Type B pancreatic cell (in vitro differentiated cells): ENCODE measurements at regions not wholly inside any gene's neighbourhood (a gene's known extent, or its start where the extent isn't known, plus 50 kb on each side); places are given as distances from the start of the nearest gene placed in this dataset.

Experiments used
- DNase-seq: peaks from one replicate; pipeline ENCODE4 v3.0.0; 2021; ENCODE audit warnings: mixed read lengths; ENCODE audit not compliant: unreplicated experiment; ENCODE audit errors: extremely low spot score
- H3K27ac Mint-ChIP-seq: 2 replicates; pipeline ENCODE4 v1.8.0; 2021; ENCODE audit warnings: mild to moderate bottlenecking, mixed read lengths
- H3K27me3 Mint-ChIP-seq: 2 replicates; pipeline ENCODE4 v1.8.0; 2021; ENCODE audit warnings: mixed read lengths
- H3K36me3 Mint-ChIP-seq: 2 replicates; pipeline ENCODE4 v1.8.0; 2021; ENCODE audit warnings: mixed read lengths
- H3K4me1 Mint-ChIP-seq: one replicate; pipeline ENCODE4 v1.8.0; 2021; ENCODE audit warnings: mixed read lengths; ENCODE audit not compliant: unreplicated experiment
- H3K4me3 Mint-ChIP-seq: 2 replicates; pipeline ENCODE4 v1.8.0; 2021; ENCODE audit warnings: mild to moderate bottlenecking, mixed read lengths
- H3K9me3 Mint-ChIP-seq: 2 replicates; pipeline ENCODE4 v1.8.0; 2021; ENCODE audit warnings: mixed read lengths
- TF ChIP-seq, protein P1 (sequence below): fragments of 200-600 bp; sonication (generic); conservative IDR thresholded peaks from 2 replicates; pipeline ENCODE4 v1.5.0; 2021; ENCODE audit warnings: antibody characterized with exemption, mild to moderate bottlenecking

DNA sequence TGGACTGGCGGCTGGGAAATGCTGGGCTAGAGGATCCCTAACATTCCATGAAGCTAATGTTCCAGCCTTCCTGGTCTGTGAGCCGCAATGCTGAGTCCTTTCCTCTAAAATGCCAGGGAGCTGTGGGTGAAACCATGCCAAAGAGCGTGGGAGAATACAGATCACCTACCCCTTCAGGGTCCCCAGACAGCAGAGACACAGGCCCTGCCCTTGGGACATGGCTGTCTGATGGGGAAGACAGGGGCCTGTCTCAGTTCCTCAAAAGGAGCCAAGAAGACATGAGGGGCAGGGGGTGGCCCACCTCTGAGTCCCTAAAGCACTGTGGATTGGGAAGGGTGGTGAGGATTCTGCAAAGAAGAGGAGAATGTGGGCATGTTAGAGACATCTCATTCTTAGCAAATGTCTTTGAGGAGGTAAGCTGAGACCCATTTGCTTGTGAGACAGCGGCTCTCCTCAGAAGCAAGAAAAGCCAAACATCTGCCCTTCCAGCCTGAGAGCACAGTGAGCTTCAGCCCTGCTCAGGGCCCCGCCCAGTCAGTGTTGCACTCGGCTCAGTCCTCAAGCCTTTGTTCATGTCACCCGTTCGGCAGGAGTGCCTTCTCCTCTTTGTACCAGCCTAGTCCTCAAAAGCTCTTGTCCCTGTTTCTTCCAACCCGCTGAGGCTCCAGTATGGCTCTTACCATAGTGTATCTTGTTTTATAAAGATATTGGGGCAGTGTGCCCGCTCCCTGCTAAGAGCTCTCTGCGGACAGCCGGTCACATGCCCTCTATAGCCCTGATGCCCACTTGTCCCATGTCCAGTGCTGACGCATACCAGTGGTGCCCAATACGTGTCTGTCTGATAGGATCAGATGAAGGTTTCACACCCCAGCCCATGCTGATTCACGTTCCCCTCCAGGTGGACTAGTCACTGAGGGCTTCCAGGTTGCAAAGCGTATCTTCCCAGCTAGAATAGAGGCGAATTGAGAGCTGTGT lies 286.2 kb downstream of the CYP26B1 start:
- no peak overlapping the region for H3K27ac Mint-ChIP-seq
- no peaks in the 10 kb centered on the region for H3K4me1 Mint-ChIP-seq
- TF ChIP-seq, protein P1, sequence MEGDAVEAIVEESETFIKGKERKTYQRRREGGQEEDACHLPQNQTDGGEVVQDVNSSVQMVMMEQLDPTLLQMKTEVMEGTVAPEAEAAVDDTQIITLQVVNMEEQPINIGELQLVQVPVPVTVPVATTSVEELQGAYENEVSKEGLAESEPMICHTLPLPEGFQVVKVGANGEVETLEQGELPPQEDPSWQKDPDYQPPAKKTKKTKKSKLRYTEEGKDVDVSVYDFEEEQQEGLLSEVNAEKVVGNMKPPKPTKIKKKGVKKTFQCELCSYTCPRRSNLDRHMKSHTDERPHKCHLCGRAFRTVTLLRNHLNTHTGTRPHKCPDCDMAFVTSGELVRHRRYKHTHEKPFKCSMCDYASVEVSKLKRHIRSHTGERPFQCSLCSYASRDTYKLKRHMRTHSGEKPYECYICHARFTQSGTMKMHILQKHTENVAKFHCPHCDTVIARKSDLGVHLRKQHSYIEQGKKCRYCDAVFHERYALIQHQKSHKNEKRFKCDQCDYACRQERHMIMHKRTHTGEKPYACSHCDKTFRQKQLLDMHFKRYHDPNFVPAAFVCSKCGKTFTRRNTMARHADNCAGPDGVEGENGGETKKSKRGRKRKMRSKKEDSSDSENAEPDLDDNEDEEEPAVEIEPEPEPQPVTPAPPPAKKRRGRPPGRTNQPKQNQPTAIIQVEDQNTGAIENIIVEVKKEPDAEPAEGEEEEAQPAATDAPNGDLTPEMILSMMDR: no peak

GRCh38 chr2:71860381-71860926 lies 287.2 kb downstream of the CYP26B1 start:
- Mint-ChIP-seq H3K27ac (no peak overlapping the region), H3K9me3 (peaks cover 7% of the 10 kb centered on the region), H3K4me3 (no peak overlapping the region), H3K27me3 (peaks cover 17% of the 10 kb centered on the region), H3K36me3 (no peaks in the 10 kb centered on the region), H3K4me1 (no peaks in the 10 kb centered on the region)
- TF ChIP-seq, protein P1: no peak
- no peak for DNase-seq

More for the DNA sequence above, 286.2 kb downstream of the CYP26B1 start:
- Mint-ChIP-seq H3K27me3 (peaks cover 17% of the 10 kb centered on the region), H3K36me3 (no peaks in the 10 kb centered on the region), H3K9me3 (no peaks in the 10 kb centered on the region), H3K4me3 (no peak overlapping the region)
- DNase-seq: no peak

DNA sequence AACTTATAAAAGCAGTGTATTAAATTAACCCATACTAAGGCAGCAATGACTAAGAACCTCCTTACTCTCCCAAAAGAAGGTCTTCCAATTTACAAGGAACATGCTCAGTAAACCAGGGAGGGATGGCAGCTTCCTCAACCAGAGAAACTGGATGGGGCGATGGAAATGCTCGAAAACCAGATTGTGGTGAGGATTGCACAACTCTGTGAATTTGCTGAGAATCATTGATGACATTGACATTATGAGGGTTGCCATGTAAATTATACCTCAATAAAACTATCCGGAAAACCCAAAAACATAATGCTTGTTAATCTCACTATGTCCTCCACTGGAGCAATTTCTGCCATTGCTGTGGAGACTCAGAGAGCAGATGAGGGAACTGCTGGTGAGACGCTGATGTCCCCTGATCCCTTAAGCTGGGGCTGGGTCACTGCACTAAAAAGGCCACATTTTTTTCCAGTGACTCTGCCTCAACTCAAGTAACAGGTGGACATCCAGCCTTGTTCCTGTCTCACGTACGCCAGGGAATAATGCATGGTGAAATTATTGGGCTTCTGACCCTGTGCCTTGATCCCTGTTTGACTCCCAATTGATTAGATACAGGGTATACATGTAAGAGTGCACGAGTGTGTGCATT lies 288.3 kb downstream of the CYP26B1 start:
- Mint-ChIP-seq H3K4me3 (no peak overlapping the region), H3K36me3 (no peaks in the 10 kb centered on the region), H3K4me1 (no peaks in the 10 kb centered on the region), H3K9me3 (peaks cover 7% of the 10 kb centered on the region), H3K27ac (no peak overlapping the region), H3K27me3 (peaks cover 16% of the 10 kb centered on the region)
- DNase-seq: no peak
- TF ChIP-seq, protein P1: no peak

GRCh38 chr2:71858071-71858470 lies 289.6 kb downstream of the CYP26B1 start:
- Mint-ChIP-seq H3K27me3 (peaks cover 24% of the 10 kb centered on the region), H3K4me3 (no peak overlapping the region), H3K4me1 (no peaks in the 10 kb centered on the region), H3K36me3 (no peaks in the 10 kb centered on the region), H3K27ac (no peak overlapping the region), H3K9me3 (peaks cover 7% of the 10 kb centered on the region)
- TF ChIP-seq, protein P1: no peak
- DNase-seq: no peak

DNA sequence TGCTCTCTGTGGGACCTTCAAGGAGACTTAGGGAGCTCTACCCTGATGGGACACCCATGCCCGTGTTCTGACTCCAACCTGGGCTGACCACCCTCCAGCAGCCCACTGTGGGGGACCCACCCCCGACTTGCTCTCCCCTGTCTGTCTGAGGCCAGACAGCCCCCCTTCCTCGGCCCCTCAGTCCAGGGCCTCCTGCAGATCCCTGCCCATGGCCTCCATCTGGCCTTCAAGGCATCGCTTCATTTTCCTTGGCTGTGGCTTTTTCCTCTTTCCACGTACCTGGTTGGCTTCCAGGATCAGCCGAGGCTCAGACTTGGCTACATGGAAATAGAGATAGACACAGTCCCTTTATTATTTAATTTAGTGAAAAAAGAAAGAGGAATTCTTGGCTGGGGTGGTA lies 290.0 kb downstream of the CYP26B1 start:
- peaks cover 24% of the 10 kb centered on the region for H3K27me3 Mint-ChIP-seq
- TF ChIP-seq, protein P1: no peak
- no peaks in the 10 kb centered on the region for H3K36me3 Mint-ChIP-seq
- H3K27ac Mint-ChIP-seq: no peak overlapping the region
- H3K4me1 Mint-ChIP-seq: no peaks in the 10 kb centered on the region
- DNase-seq: no peak
- H3K4me3 Mint-ChIP-seq: no peak overlapping the region
- H3K9me3 Mint-ChIP-seq: peaks cover 7% of the 10 kb centered on the region
